Tibial nerve (tissue), 4 donors: ENCODE measurements at regions not wholly inside any gene's neighbourhood (a gene's known extent, or its start where the extent isn't known, plus 50 kb on each side); places are given as distances from the start of the nearest gene placed in this dataset.

Source experiments
- CTCF ChIP-seq, 5 experiments: fragments of 200-600 bp in 3 of 5; fragments of 450-650 bp in 2 of 5; sonication (generic) in 3 of 5; IDR thresholded peaks; one replicate each; pipeline ENCODE4 v1.5.1; 2016 to 2019; ENCODE audit warnings: antibody characterized with exemption in 5 of 5, mild to moderate bottlenecking in 3 of 5, moderate library complexity in 2 of 5
- EP300 ChIP-seq, 2 donors: sonication (generic); formaldehyde crosslinking; IDR thresholded peaks; one replicate each; pipeline ENCODE4 v1.6.1; 2017; ENCODE audit warnings: antibody characterized with exemption in 2 of 2, mild to moderate bottlenecking in 1 of 2
- POLR2A ChIP-seq, 2 donors: fragments of 450-650 bp; IDR thresholded peaks; one replicate each; pipeline ENCODE4 v1.6.1; 2017; ENCODE audit warnings: antibody characterized with exemption in 2 of 2, mild to moderate bottlenecking in 2 of 2, moderate library complexity in 2 of 2

- TF ChIP-seq CTCF (IDR thresholded peaks at IDR 0.05) = no peak
- TF ChIP-seq POLR2A (IDR thresholded peaks at IDR 0.05) = no peak
- no peak for TF ChIP-seq EP300 (IDR thresholded peaks at IDR 0.05)
Observed at GRCh38 chr18:73940721-73941120, 206.9 kb downstream of the FBXO15 start.
